ENCODE measurements at regions not wholly inside any gene's neighbourhood (a gene's known extent, or its start where the extent isn't known, plus 50 kb on each side); places are given as distances from the start of the nearest gene placed in this dataset.

DNA sequence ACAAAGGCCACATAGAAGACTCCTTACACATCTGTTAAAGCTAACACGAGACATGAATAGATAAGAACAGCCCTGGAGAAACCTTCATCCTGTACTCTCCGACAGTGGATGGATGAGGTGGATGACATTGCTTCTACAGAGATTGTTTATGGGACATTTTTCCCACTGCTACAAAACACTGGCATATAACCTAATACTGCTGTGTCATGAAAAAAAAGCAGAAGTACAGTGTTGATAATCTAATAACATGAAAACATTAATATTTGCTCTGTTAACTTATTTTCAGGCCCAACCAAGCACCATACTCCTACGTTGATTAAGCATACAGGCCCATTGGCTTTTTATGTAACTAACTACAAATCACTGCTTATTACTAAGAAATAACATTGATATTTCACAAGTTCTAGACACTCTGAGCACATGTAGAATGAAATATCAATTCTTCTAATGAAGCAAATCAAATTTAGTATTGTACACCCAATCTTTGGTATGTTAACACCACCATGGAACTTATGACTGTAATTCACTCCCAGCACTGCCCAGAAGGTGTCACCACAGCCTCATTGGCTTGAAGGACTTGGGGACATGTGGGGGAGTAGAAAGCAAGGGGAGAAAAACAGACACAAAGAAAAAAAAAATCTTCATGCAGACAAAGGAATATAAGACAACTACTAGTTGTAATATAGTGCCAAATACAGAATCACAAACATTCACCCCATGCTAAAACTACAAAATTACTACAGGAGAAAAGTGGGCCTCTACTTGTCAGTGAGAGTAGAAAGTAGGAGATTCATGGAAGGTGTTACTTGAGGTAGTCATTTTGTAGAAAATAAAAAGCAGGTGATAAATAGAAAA, 330.0 kb upstream of the PMFBP1 start:
- peak; percentile 66 for TF ChIP-seq CTCF (IDR thresholded peaks at IDR 0.05; ENCODE audit: insufficient read depth, low read length)
- no peak for TF ChIP-seq POLR2AphosphoS5 (IDR thresholded peaks at IDR 0.05; ENCODE audit: low read depth)
- TF ChIP-seq GABPA (IDR thresholded peaks at IDR 0.05; ENCODE audit: low read depth) = no peak
- TF ChIP-seq REST (IDR thresholded peaks at IDR 0.05; ENCODE audit: insufficient replicate concordance, low read depth) = no peak

All from HL-60 (cell line).